Activated CD4-positive, alpha-beta T cell treated with anti-CD3 and anti-CD28 coated beads, Interleukin-2, amount 50 U/mL, for 16 hours (primary cell): ENCODE measurements at regions not wholly inside any gene's neighbourhood (a gene's known extent, or its start where the extent isn't known, plus 50 kb on each side); places are given as distances from the start of the nearest gene placed in this dataset.

Experiments used
- DNase-seq: peaks from one replicate; pipeline ENCODE4 v3.0.0-alpha.2; 2020

- DNase-seq, result no peak
Observed at GRCh38 chr2:240209493-240209892, 69.0 kb upstream of the OTOS start.

DNA sequence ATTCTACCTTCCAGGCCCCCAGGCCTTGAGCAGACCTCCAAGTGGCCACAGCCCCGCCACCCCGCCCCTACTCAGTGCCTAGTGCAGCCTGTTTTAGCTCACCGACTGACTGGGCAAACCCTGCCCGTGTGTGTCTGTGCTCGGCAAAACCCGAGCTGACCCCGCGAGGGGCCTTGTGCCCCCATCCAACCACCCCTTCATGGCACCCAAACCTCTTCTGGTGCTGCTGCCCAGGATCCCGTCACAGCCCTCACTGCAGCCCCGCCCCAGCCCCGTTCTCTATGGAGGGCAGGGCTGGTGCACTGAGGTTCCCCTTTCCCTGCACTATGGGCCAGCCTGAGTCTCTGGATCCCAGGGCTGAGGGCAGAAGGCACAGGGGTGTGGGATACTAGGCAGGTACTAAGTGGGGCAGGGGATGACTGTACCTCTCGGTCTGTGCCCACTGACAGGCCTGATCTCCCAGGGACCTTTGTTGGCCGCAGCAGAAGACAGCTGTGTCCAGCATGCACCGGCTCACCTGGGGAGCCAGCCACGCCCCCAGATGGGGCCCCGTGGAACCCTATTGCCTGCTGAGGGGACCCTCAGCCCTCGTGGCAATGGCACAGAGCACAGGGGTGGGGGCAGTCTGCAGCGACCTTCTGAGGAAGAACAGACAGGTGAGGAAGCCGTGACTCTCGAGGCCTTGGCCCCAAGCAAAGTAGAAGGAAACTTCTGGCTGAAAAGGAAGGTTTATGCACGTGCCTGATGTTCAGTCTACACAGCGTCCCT is 69.9 kb upstream of the OTOS start:
- no peak for DNase-seq

DNA sequence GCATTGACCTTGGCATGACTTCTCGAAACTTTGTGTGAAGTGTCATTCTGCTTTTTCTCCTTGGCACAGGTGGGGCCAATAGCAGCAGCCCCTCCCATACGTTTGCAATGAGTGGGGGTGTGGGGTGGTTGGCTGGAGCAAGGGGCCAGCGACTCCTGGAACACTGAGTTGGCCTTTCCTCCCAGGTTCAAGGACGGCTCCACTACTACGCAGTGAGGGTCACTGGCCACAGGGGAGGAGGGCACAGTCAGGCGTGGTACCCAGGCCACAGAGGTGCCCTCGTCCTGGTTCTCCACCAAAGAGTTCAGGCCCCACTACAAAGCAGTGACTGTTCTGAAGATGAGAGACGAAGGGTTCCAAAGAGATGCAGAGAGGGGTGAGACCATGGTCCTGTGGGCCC is 70.6 kb upstream of the OTOS start:
- no peak for DNase-seq

DNA sequence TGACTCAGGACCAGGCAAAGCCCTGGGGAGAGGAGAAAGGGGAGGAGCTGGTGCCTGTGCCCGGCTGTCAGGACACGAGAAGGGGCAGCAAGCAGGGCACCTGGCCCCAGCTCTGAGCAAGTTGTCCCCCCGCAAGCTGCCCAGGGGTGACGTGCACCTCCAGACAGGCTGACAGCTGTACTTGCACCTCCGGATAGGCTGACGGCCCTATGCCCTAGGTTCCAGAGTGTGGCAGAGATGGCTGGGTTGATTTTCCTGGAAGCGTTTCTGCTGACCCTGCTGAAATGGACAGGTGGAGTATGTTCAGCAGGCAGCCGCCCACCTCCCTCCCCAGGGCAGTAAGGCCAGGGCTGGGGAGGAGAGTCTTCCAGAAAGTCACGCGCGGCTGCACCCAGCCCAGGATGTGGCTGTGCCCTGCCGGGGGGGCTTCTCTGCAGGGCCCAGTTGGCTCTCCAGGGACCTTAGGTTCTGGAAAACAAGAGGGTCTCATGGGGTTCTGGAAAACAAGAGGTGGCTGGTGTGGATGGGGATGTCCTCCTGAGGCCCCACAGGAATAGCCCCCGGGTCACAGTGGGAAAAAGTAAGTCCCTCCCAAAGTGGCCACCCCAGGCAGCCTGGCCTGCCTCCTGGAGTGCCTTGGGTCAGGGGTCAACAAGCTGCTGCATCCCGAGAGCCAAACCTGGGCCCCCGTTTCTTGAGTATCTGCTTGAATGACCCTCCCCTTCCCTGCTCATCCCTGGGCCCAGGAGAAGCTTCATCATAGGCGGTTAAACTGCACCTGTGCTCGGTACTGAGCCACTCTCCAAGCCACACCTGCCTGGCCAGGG is 71.4 kb upstream of the OTOS start:
- DNase-seq, result no peak

DNA sequence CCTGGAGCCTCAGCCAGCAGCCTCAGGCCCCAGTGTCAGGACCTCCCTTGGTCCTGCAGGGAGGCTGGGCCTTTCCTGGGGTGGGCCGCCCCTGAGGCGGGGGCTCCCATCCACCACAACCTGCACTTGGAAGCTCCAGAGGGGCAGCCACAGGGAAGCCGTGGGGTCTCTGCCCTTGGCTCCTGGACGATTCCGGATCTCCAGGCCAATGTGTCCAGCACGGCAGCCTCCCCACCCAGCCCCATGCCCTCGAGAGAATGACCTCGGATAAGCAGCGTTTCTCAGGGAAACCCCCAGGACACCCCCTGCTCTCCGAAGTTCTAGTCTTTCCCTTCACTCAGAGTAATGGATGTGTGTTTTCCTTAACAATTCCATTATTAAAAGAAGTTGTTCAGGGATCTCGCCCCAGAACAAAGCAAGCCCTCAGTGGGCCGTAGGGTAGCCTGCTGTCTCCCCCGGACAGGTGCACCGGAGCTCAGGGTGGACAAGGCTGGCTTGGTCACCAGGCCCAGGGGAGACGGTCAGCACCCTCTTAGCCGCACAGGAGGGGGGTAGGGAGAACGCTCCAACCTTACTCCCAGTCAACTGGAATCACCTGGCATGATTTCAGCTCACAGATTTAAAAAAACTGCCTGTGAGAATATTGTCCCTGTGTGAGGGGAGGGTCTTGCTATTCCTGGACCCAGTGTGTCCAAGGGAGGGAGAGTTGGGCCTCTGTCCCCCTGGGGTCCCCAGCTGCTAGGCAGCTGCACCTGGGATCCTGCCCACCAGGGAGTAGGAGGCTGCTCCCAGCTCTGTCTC is 72.2 kb upstream of the OTOS start:
- DNase-seq, result no peak

DNA sequence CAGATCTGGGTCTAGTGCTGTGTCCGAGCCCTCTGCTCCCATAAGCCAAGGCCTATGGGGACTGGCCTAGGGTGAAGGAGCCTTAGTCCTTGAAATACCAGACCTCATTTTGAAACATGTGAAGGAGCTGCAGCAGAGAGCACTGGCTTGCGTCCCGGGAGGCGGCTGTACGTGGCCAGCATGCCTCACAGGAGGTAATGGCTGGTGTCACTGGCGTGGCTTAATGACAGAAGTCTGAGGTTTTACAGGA is 72.7 kb upstream of the OTOS start:
- no peak for DNase-seq

DNA sequence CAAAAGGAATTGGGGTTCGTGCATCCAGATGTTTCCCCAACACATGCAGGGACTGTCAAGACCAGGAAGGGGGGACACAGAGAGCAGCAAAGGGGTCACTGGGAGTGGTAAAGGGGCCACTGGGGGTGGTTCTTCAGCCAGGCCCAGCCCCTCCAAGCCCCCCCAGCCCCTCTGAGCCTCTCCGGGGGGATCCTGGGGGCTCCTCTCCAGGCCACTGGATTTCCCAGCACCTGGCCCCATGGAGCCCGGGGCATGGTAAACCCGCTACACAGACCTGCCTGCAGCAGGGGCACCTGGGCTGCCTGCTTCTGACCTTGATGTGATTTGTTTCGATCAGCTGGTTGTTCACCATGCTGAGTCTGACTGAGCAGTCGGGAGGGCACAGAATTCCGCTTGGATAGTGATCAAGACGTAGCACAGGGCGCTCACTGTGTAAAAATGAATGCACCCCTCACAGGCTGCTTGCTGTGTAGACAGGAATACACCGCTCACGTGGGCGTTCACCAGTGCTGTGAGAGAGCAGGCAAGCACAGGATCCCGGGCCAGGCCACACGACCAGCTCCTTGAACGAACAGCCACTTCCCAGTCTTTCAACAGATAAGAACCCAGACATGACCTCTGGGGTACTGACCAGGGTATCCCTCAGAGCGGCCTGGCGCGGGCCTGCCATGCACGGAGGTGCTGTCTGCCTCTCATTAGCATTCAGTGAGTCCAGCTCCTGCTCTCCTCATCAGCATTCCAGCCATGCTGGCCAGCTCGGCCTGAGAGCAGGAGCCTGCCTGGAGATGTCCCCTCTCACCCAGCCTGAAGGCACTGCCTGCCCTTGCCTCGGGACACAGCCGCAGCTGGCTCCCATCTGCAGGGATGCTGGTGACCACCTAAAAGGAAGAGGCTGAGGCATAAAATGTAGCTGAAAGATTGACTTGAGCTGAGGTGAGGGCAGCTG is 73.3 kb upstream of the OTOS start:
- DNase-seq, result no peak

DNA sequence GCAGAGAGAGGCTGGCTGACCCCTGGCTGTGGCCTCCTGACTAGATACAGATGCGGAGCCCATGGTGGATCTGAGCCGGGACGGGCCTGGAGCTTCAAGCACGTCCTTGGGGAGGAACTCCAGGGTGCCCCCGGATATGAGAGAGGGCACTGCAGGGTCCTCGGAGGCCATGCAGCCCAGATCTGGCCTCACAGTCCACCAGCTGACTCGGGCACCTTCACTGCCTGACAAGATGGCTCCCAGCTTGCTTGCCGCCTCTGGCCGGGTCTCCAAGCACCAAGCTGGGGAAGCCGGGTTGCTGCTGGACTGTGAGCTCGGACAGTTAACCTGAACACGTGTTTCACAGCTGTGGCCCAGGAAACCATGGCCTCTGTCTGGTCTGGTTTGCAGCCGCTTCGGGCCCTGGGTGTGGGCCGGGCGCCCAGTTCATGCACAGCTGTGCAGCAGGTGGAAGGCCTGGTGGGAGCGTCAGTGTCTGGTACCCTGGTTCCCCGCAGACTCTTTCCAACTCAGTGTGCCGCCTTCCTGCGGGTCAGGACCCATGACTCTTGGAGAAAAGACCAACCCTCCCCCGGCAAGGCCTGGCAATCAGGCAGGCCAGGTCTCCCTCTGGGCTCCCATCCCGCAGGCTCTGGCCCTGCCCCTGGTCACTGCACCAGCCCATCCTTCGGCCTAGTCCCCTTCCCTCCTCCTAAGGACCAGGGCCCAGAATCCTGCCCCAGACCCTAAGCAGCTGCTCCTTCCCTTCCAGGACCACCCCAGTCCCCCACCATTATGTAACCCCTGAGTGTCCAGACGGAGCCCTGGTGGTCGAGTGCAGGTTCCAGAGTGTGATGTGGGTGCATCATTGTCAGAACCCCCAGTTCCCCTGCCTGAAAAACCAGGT is 74.6 kb upstream of the OTOS start:
- DNase-seq, result no peak

DNA sequence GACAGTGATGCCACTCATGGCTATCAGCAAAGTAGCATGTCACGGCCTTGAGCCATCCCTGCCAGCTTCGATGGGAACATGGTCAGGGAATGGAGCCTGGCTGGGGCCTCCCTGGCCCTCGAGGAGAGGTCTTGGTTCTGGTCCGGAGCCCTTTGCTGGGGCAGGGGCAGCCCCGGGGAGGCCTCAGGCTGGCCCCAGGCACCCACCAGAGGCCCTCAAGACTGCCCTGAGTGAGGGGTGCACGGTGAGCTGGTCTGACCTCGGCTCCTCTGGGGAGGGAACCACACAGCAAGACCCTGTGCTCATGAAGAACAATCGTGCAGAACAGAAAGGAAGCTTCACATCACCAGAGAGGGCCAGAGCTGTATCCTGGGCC is 75.2 kb upstream of the OTOS start:
- DNase-seq, result no peak

- DNase-seq, result no peak
Observed at GRCh38 chr2:240216167-240216566, 75.7 kb upstream of the OTOS start.

DNA sequence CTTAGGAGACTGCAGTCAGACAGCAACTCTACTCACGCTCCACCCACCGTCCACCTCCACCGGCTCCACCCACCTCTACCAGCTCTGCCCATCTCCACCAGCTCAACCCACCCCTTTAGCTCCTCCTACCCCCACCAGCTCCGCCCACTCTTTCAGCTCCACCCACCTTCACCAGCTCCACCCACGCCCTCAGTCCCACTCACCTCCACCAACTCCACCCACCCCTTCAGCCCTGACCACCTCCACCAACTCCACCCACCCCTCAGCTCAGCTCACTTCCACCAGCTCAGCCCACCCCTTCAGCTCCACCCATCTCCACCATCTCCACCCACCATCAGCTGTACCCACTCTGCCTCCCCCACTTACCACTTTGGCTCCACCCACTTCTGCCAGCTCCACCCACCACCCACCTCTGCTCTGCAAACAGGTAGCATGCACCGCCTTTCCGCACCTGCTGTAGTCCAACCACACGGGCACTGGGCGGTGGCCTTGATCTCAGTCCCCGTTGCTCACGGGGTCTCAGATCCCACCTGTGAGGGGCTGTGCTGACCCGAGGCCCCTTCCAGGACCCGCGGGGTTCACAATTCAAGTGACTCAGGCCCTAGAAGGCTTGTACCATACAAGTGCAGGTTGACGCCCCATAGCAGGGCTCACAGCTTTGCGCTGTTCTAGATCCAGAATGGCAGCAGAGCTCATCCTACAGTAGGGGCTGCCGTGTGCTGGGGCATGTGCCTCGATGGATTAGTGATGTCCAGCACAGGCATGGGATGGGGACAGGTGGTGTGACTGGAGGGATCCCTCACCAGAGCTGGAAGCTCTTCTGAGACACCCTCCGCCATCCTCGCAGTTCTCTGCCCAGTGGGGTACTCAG is 77.2 kb upstream of the OTOS start:
- DNase-seq, result peak; percentile 35

- DNase-seq, result no peak
Observed at GRCh38 chr2:240219208-240219890, 78.9 kb upstream of the OTOS start.

DNA sequence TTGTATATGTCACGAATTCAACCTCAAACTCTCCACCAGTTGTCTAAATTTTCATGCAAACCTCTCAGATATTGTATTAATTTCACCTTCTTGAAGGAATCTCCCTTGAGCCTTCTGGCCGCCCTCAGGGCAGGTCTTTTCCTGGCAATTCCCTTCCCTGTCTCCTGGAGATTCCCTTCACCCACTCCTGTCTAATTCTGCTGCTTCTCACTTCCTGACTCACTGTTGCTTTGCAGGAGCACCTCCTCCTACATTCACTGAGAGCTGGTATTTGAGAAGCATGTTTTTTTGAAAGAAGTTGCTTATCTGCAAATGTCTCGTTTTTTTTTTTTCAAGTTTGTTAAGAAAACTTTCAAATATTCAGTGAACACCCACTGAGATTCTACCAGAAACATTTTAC is 79.9 kb upstream of the OTOS start:
- DNase-seq, result no peak

- no peak for DNase-seq
Observed at GRCh38 chr2:240223631-240224030, 83.2 kb upstream of the OTOS start.

- no peak for DNase-seq
Observed at GRCh38 chr2:240224676-240225075, 84.2 kb upstream of the OTOS start.

- DNase-seq, result no peak
Observed at GRCh38 chr2:240225131-240225530, 84.7 kb upstream of the OTOS start.

DNA sequence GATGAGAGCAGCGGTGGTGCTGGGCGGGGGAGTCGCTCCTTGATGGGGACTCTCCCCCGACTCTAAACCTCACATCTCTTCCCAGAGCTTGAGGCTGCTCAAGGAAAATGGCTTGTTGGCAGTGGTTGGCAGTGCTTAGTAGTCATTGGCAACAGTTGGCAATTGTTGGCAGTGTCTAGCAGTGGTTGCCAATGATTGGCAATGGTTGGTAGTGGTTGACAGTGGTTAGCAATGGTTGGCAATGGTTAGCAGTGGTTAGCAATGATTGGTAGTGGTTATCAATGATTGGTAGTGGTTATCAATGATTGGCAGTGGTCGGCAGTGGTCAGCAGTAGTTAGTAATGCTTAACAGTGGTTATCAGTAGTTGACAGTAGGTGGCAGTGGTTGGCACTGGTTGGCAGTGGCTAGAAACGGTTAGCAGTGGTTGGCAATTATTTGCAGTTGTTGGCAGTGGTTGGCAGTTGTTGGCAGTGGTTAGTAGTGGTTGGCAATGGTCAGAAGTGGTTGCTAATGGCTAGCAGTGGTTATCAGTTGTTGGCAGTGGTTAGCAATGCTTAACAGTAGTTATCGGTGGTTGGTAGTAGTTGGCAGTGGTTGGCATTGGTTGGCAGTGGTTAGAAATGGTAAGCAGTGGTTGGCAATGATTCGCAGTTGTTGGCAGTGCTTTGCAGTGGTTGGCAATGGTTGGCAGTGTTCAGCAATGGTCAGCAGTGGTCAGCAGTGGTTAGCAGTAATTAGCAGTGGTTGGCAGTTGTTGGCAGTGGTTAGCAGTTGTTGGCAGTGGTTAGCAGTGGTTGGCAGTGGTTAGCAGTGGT is 85.4 kb upstream of the OTOS start:
- no peak for DNase-seq

- DNase-seq, result no peak
Observed at GRCh38 chr2:240226672-240227537, 86.4 kb upstream of the OTOS start.
